ENCODE measurements at regions not wholly inside any gene's neighbourhood (a gene's known extent, or its start where the extent isn't known, plus 50 kb on each side); places are given as distances from the start of the nearest gene placed in this dataset.
A peak's percentile ranks its signal among the peaks of the same experiment; 100 is the strongest.

DNA sequence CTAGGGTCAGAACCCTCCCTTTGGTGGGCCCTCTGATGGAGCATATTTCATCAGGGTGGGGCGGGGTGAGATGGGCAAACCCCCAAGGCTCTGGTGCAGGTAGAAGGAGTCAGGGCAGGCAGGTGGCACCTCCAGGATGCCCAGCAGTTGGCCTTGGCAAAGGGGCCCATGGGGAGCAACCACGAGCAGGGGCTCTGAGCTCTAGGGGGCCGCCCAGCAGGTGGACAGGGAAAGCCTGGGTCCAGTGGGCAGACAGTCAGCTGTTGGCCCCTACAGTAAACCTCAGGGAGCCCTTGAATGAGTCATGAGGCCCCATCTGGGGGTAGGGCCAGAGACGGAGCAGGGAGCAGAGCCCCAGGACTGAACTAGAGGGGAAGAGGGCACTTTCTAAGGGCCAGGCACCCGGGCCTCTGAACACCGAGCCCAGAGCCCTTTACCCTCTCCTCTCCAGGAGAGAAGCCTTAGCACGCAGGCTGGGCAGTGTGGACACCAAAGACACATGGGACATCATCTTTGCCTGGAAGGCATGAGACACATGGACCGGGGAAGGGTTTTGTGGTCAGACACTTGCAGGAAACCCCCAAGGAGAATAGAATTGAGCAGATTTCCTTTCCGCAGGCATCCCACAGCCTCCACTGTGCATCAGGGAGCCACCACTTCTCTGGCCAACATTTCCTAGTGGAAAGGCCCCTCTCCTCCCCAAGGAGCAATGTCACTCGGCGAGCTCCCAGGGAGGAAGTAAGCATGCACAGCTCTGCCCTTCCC is 257.3 kb downstream of the GLI2 start:
- no peak for DNase-seq (ENCODE audit: low spot score)

DNA sequence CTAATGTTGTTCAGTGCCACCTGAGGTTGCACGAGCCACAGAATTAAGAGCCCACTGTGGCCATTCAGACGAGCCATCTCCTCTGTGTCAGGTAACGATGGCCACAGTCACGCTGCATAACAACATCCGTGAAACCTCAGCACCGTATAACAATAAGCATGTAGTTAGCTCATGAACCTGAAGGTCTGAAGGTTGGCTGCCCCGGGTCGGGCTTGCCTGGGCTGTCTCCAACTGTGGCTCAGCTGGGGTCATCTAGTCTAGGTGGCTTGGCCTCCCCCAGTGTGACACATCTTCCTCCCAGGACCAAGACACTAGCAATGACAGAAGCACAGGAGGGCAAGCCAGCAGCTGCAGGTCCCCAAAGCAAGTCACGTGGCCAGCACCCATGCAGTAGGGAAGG is 258.0 kb downstream of the GLI2 start:
- DNase-seq (ENCODE audit: low spot score): no peak

DNA sequence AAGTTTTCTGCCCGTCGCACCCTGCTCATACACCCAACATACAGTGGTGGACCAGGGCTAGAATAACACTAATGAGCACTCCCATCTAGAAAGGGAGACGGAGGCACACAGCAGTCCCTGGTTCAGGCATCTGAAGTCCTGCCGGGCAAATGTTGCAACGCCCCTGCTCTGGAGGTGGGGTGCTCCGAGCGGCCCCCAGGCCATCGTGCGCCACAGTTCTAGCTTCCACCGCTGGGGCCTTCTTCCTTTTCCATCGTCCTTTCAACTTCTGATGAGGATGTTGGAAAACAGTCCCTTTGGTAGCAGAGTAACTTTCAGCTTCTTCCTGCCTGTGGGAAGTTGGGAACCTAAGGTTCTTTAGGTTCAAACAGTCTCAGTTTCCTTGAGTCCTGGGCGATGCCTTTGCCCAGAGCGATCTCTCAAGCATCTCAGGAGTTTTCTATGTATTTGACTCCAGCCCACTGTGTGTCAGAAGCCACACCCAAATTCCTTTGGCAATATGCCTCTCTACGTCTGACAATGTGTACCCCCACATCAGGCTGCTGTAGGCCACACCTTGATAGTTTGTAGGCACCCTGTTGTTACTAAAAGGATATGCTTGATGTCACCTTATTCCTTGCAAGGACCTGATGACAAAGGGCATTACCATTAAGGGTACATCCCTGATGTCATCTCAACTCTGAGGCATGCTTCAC is 258.8 kb downstream of the GLI2 start:
- DNase-seq (ENCODE audit: low spot score): no peak

DNA sequence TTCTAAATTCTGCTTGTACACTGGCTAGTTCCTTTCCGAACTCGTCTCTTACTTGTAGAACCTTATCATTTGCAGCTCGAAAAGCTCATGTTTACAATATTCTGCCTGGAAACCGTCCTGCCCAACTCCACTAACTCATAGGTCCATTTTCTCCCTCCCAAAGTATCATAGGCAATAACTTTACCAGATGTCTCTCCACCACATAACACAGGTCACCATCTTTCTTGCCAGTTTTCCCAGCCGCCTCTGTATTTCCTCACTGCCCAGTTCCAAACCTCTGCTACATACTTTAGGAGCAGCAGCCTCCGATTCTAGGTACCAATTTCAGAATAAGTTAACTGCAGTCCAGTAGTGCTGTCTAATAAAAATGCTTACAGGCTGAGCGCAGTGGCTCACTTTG is 259.5 kb downstream of the GLI2 start:
- DNase-seq (ENCODE audit: low spot score): no peak

DNA sequence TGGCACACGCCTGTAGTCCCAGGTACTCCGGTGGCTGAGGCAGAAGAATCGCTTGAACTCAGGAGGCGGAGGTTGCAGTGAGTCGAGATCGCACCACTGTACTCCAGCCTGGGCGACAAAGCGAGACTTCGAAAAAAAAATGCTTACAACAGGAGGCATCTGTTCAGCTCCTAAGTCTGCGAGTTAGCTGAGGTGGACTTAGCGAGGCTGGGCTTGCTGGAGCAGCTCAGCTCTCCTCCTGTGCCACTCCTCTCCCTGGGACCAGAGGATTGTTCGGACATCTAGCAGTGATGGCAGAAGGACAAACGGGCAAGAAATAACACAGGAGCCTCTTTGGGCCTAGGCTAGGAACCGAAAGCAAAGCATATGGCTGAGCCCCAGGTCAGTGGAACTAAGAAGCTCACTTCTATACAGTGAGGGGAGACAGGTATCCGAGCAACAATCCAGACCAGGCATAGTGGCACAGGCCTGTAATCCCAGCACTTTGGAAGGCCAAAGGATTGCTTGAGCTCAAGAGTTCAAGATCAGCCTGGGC is 260.1 kb downstream of the GLI2 start:
- no peak for DNase-seq (ENCODE audit: low spot score)

DNA sequence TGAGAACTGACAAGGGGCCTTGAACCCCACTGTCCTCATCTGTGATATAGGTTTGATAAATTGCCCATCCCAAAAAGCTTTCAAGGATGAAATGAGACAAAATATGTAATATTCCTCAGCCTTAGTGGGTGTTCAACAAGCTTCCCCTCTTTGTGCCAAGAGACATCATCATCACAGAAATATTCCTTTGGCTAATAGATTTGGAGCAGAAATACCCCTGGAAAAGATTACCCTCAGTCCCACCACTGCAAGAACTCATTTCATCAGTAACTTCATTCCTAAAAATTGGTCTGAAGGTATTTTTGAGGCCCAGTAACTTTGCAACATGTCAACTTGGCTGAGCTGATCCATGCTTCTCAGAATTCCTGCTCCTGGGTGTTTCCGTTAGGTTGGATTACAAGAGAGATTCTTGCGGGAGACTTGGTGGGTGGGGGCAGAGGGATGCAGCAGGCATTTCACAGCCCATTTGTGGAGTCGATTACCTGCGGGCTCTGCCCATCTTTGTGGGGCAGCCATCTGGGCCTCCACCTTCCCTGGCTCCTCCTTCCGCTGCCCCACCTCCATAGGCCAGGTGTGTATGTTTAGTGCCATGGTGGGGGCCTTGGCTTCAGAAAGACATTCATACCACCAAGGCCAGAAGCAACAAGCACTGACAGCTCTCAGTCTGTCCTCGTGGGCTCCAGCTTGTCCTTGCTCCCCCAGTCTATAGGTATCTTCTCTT is 263.9 kb downstream of the GLI2 start:
- no peak for DNase-seq (ENCODE audit: low spot score)

DNA sequence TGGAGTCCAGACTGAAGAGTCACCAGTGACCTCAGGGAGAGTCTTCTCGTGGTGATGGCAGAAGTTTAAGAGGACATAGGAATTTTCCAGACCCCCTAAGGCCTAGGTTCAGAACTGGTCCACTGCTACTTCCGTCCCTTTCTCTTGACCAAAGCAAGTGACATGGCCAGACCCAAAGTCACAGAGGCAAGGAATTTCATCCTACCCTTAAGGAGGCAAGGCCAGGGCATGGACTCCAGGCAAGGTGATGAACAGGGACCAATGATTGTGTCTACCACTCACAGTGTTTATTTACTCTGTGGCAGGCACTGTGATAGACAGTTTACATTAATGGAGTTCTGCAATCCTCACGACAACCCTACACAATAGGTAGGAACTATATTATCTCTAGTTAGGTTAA is 265.1 kb downstream of the GLI2 start:
- no peak for DNase-seq (ENCODE audit: low spot score)

DNA sequence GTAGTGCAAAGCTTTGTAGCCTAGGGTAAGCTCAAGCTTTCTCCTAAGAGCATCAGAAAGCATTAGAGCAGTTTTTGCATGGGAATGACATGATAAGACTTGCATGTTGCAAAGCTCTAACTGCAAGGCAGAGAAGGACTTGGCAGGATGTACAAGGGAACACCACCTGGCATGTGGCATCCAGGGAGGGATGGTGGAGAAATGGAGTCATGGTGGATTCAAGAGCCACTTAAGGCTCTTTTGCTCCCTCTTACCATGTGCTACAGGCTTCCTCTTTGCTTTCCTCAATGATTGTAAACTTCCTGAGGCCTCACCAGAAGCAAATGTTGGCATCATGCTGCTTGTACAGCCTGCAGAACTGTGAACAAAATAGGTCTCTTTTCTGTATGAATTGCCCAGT is 266.0 kb downstream of the GLI2 start:
- no peak for DNase-seq (ENCODE audit: low spot score)

DNA sequence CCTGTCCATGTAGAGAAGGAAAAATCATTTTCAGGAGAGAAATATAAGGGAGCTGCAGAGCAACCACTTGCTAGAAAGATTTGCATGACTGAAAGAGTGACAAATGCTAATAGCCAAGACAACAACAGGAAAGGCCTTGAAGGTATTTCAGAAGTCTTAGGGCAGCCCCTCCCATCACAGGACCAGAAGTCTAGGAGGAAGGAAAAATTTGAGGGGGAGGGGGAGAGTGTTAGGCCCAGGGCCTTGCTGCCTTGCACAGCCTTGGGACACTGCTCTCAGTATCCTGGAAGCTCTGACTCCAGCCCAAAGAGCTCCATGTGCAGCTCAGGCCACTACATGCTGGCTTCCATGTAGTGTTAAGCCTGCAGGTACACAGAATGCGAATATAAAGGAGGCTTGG is 266.9 kb downstream of the GLI2 start:
- DNase-seq (ENCODE audit: low spot score): no peak

DNA sequence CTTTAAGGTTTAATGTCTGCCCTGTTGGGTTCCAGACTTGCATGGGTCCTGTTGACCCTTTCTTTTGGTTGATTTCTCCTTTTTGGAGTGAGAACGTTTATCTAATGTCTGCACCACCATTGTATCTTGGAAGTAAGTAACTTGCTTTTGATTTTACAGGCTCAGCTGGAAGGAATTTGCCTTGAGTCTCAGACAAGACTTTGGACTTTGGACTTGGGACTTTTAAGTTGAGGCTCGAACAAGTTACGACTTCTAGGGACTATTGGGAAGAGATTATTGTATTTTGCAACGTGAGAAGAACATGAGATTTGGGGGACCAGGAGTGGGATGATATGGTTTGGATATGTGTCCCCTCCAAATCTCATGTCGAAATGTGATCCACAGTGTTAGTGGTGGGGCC is 267.7 kb downstream of the GLI2 start:
- DNase-seq (ENCODE audit: low spot score): no peak

DNA sequence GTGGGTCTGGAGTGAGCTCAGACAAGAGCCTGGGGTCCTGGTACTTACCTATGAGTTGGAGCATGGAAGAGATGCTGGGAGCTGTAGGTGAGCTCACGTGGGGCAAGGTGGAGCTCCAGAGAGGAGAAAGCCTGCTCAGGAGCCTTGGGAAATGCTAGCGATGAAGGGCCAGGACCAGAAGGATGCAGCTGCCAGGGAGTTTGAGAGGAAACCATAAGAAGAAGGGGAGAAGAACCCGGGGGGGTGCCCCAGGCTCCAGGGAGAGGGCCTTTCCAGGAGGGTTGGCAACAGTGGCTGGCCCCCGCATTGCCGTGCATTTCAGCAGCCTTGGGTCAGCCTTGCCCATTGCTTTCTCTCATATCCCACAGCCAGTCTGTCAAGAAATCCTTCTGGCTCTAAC is 268.7 kb downstream of the GLI2 start:
- no peak for DNase-seq (ENCODE audit: low spot score)

DNA sequence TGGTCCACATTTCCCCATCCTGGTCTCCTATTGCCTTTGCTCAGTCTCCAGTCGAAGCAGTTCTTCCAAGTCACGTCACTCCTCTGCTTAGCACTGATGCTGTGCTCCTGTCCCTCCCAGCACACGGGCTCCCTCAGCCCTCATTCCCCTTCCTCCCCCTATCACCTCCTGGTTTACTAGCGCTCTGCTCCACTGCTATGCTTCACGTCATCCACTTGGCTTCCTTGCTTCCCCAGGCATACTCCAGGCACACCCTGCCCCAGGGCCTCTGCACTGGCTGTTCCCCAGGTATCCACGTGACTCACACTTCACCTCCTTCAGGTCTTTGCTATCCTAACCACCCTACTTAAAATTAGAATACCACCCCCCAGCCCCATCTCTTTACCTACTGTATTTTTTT is 269.3 kb downstream of the GLI2 start:
- peak; percentile 8 for DNase-seq (ENCODE audit: low spot score)

DNA sequence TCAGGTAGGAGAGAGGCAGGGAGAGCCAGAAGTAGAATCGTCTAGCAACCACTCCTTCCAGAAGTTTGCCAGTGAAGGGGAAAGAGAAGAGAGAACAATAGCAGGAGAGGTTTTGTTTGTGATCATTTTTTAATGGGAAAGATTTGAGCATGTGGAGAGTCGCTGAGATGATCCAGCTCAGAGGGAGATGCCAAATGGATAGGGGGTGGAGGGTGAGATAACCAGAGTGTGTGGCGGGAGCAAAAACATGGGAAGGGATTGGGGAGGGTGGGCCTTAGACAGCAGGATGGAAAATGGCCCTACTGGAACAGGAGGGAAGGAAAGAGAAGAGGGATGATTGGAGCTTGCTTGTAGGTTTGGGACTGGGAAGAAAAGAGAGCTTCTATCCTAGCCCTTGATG is 269.8 kb downstream of the GLI2 start:
- no peak for DNase-seq (ENCODE audit: low spot score)

DNA sequence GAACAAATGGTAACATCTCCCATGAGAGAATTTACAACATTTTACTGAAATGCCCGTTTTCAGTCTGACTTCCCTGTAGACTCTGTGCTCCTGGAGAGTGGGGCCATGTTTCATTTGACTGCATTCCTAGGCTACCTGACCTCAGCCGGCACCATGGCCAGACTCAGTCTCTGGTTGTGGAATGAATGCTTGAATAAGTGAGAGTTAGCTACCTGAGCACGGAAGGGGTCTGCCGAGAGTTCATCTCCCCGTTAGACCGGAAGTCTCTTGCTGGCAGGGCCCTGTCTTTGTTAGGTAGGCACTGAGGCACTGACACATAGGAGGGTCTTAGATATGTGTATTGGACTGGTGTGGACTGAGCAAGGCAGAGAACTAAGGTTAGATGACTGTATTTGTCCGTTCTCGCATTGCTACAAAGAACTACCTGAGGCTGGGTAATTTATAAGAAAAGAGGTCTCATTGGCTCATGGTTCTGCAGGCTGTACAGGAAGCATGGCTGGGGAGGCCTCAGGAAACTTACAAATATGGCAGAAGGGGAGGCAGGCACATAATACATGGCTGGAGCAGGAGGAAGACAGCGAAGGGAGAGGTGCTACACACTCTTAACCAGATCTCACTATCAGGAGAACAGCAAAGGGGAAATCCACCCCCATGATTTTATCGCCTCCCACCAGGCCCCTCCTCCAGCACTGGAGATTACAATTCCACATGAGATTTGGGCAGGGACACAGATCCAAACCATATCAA is 271.2 kb downstream of the GLI2 start:
- no peak for DNase-seq (ENCODE audit: low spot score)

DNA sequence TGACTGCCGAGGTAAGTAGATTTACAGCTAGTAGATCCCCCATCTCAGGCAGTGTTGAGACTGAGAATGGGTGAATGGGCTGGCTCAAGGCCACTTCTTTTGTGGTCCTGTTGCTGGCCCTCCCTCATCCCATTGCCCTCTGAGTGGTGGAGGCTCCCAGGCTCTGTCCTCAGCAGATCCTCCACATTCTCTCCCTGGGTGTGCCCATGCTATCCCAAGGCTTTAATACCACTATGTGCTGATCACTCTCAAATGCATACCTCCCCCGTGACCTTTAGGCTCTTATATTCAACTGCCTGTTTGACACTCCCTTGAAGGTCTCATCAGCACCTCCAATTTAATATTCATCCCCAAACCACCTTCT is 271.8 kb downstream of the GLI2 start:
- DNase-seq (ENCODE audit: low spot score): no peak

DNA sequence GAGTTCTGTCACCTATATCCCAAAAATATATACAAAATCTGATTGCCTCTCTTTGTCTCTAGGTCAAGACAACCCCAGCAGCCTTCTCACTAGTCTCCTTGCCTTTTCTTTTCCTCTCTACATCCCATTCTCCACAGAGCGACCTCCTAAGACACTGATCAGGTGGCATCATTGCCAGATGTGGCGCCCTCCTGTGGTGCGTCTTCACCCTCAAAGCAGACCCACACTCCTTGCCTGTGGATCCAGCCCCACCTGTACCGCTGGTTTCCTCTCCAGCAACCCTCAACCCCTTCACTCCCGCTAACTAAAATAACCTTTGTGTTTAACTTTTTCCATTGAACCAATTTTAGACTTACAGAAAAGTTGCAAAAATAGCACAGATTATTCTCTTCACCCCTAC is 273.3 kb downstream of the GLI2 start:
- DNase-seq (ENCODE audit: low spot score): no peak

DNA sequence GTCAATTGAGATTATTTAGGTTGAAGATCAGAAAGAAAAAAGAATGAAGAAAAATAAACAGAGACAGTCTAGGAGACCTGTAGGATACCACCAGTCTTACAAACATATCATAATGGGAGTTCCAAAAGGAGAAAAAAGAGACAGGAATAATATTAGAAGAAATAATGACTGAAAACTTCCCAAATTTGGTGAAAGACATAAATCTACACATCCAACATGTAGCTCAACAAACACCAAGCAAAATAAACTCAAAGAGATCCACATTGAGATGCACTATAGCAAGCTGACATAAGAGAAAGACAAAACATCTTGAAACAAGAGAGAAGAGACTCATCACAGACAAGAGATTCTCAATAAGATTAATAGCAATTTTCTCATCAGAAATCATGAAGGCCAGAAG is 274.0 kb downstream of the TFCP2L1 start:
- DNase-seq (ENCODE audit: low spot score): no peak

DNA sequence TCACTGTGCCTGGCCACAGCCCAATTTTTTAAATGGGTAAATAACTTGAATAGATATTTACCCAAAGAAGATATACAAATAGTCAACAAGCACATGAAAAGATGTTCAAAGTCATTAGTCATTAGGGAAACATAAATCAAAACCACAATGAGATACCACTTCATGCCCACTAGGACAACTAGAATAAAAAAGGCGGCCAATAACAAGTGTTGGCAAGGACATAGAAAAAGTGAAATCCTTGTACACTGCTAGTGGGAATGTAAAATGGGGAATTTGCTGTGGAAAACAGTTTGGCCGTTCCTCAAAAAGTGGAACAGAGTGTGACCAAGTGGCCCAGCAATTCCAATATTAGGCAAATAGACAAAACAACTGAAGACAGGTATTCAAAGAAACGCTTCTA is 270.1 kb downstream of the TFCP2L1 start:
- no peak for DNase-seq (ENCODE audit: low spot score)

DNA sequence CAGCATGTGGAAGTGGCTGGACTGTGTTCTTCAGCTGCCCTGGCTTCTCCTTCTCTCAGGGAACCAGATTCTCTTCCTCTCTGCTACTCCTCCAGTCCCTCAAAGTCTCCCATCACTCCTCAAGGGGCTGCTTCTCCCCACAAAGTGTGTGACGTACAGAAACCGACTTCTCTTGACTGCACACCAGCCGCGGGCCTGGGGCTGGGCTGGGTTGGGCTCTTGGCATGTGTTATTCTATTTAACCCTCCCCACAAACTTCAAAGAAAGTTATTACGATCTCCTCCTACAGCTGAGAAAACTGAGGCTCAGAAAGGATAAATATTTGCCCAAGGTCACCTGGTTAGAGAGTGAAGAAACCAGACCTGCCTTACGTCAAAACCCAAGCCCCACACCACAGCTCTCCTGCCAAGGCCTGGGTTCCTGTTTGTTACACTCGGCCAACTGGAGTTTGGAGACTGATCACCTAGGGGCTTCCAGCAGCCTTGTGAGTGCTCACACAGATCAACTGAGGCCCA is 269.0 kb downstream of the TFCP2L1 start:
- DNase-seq (ENCODE audit: low spot score): no peak

DNA sequence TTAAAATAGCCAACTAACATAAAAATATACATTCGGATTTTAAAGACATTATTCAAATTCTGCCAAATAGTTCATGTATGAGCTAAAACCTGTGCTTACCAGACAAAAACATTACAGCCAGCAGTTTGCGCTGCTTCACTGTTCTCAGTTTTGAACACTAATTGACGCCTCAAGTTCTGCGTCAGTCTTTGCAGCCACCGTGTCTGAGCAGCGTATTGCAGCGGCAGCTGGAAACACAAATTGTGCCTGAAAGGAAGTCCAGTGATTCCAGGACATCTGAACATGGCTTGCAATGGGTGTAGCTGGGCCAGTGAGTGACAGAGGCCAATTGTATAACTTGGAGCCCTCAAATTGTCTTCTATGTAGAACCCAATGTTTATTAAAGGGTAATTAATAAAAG is 267.6 kb downstream of the TFCP2L1 start:
- peak; percentile 7 for DNase-seq (ENCODE audit: low spot score)

DNA sequence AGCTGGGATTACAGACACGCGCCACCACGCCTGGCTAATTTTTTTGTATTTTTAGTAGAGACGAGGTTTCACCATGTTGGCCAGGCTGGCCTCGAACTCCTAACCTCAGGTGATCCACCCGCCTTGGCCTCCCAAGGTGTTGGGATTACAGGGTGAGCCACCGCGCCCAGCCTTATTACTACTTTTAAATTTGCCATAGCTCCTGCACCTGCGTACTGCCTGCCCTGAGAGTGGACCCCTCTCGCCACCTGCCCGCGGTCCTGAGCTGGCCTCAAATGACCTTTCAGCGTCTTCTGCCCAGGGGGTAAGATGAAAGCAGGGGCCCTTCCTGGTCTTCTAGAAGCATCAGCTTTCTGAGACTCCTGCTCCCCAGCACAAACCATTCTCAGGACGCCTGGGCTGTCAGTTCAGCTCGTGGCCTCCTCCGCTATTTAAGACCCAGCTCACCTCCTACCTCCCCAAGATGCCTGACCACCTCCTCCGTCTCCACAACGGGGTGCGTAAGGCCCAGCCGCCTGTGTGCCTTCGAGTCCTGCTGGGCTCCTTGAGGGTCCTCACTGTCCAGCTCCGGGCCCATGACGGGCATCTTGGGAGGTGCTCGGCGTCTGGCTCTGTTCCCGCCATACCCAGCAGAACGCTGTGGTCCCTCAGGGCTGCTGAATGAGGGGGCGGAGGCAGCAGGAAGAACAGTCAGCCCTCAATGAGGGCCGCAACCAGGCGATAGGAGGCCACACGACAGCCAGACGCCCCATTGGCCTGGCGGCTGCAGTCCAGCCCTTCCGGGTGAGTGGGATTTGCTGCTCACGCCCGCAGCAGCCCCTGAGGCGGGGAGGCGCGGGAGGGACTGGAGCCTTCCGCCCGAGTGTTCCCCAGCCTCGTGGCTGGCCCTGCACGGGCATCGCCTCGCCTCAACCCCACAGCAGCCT is 266.6 kb downstream of the TFCP2L1 start:
- DNase-seq (ENCODE audit: low spot score): peak; percentile 25
